H7 (cell line): ENCODE measurements at regions not wholly inside any gene's neighbourhood (a gene's known extent, or its start where the extent isn't known, plus 50 kb on each side); places are given as distances from the start of the nearest gene placed in this dataset.
"Not testable (repeated sequence)": the region's sequence is repeated elsewhere in the genome, so short reads cannot be mapped to it uniquely, and the experiment has no call there.

Source experiments
- DNase-seq: peaks from one replicate; pipeline ENCODE4 v3.0.0; 2012
- H3K27me3 ChIP-seq: 2 replicates; pipeline ENCODE4 v1.6.0; 2011; ENCODE audit warnings: mild to moderate bottlenecking, low read length; ENCODE audit not compliant: control insufficient read depth, insufficient read depth
- H3K36me3 ChIP-seq: replicated peaks from 2 replicates; pipeline ENCODE4 v1.5.1; 2011; ENCODE audit warnings: low read length; ENCODE audit not compliant: control insufficient read depth, insufficient read depth
- H3K4me3 ChIP-seq: 2 replicates; pipeline ENCODE4 v1.5.1; 2011; ENCODE audit warnings: low read depth, mild to moderate bottlenecking, control low read depth, low read length, moderate library complexity; ENCODE audit not compliant: insufficient read depth

DNA sequence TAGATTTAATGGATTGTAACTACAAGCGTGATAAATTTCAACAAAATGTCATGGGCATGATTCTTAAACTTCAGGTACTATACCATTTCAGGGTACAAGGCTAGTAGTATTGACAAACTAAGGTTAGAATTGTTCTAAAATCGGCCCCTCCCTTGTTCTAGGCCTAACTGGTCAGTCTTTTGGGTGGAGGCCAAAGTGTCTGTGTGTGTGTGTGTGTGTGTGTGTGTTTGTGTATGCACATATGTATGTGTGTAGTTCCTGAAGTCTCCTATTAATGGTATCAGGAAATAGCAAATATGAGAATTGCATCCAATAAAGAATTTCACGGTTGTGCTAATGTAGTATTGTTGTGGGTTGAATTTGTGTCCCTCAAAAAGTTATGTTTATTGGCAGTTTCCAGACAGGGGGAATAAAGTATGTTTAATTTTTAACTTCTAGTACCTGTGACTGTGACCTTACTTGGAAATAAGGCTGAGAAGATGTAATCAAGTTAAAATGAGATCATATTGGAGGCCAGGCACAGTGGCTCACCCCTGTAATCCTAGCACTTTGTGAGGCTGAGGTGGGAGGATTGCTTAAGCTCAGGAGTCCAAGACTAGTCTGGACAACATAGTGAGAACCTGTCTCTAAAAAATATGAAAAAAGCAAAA, 119.2 kb downstream of the KLF5 start:
- H3K4me3 ChIP-seq: no peak overlapping the region
- H3K27me3 ChIP-seq: no peaks in the 10 kb centered on the region
- no peaks in the 10 kb centered on the region for H3K36me3 ChIP-seq
- no peak for DNase-seq

DNA sequence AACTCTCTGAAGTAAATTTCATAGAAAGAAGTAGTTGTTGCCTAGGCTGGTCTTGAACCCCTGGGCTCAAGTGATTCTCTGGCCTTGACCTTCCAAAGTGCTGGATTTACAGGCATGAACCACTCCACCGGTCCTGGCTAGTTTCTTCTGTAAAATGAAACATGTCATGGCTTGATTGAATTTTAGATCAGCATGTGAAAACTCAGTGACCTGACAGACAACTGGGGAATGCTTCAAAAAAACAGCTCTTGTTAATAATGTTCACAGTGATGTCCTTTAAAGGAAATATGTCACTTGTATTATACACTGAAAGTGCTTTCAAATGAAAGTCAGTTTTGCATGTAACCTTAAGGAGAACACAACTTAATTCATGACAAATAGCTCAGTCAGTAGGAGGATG, 118.2 kb downstream of the KLF5 start:
- no peak for DNase-seq
- Histone ChIP-seq H3K27me3 (no peaks in the 10 kb centered on the region), H3K4me3 (no peak overlapping the region), H3K36me3 (no peaks in the 10 kb centered on the region)

DNA sequence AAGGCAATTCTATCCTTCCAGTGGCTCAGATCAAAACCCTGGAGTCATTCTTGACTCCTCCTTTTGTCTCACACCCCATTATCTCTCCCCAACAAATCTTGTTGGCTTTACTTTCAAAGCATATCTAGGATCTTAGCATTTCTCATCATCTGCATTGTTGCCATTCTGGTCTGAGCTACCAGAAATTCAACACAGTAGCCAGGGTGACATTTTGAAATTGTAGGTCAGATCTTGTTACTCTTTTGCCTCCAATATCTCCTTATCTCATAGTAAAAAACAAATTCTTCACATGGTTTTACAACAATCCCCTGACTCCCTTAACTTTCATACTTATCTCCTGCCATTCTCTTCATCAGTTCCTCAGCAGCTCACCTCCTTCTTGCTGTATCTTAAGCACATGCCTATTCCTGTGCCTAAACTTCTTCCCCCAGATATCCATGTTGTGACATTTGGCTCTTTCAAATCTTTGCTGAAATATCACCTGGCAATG, 115.8 kb downstream of the KLF5 start:
- H3K4me3 ChIP-seq: no peak overlapping the region
- DNase-seq: no peak
- no peaks in the 10 kb centered on the region for H3K36me3 ChIP-seq
- H3K27me3 ChIP-seq: no peaks in the 10 kb centered on the region

DNA sequence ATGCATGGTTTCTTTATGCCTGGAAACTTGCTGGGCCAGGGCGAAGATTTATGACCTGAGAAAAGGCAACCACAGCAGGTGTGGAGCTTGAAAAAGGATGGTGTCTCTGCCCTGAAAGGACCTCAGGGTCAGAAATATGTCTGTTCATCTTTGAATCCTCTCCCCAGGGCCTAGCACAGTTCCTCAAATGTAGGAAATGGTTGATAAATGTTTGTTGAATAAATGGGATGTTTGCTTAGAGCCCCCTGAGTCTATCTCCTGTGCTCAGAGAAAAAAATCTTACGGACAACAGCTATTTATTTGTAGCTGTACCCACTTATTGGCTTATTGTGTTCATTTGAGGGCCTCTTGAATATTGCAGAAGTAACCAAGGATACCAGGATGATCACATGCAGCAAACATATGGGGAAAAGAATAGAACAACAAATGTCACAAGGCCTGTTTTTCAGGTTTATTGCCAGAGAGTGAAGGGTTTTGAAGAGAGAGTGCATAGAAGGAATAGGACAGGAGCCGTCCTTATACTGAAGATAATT, 114.5 kb downstream of the KLF5 start:
- H3K4me3 ChIP-seq: no peak overlapping the region
- no peaks in the 10 kb centered on the region for H3K36me3 ChIP-seq

DNA sequence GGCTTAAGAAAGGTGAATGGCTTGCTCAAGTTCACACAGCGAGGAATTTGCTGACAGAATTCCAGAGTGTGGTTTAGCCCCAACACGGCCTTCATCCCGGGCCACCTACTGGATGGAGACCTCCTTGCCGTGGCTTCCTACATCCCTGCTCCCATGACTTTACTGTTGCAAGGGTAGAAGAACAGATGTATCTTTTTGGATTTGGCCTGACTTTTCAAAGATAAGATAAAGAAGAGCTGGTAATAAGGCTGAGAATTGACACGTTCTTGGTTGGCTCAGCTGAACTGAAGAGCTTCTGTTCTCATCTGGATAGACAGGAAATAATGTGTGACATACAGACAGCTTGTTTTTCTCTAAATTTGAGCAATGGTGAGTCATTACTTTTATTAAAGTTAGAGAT, 113.1 kb downstream of the KLF5 start:
- peak; percentile 7 for DNase-seq
- no peaks in the 10 kb centered on the region for H3K36me3 ChIP-seq
- H3K27me3 ChIP-seq: no peaks in the 10 kb centered on the region
- no peak overlapping the region for H3K4me3 ChIP-seq

More for the DNA sequence above, 114.5 kb downstream of the KLF5 start:
- no peak for DNase-seq
- no peaks in the 10 kb centered on the region for H3K27me3 ChIP-seq

DNA sequence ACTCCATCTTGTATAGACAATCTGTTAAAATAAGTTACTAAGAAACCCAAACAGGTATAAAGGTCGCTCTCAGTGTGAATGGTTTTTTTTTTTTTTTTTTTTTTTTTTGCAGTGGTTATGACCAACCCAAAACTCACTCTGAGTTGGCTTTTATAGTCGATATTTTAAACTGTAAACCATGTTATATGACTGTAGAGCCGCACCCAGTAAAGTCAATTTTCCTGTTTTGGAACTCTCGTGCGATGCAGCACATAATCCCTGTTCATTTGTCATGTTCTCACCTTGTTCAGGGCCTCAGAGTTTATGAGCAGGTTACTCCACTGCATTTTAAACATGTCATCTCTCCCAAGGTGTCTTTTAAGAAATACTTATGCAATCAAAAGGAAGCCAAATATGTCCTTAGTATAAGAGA, 112.5 kb downstream of the KLF5 start:
- Histone ChIP-seq H3K27me3 (no peaks in the 10 kb centered on the region), H3K4me3 (no peak overlapping the region), H3K36me3 (no peaks in the 10 kb centered on the region)
- no peak for DNase-seq

DNA sequence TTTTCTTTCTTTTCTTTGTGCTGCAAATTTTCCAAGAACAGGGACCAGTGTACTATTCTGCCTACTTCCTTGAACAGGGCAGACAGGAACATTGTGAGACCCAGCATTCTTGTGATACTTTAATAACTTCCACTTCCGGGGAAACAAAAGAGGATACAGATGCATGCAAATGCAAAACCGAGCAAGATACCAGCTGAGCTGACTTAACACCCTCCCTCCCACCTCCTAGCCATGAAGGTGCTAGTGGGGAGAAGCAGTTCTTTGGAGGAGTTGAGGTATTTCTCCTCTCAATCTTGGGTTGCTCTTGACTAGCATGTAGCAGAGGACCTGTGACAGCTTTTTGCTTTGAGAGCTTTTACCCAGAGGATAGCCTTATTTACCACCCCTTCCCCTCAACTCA, 111.2 kb downstream of the KLF5 start:
- Histone ChIP-seq H3K27me3 (no peaks in the 10 kb centered on the region), H3K4me3 (no peak overlapping the region), H3K36me3 (no peaks in the 10 kb centered on the region)
- no peak for DNase-seq

DNA sequence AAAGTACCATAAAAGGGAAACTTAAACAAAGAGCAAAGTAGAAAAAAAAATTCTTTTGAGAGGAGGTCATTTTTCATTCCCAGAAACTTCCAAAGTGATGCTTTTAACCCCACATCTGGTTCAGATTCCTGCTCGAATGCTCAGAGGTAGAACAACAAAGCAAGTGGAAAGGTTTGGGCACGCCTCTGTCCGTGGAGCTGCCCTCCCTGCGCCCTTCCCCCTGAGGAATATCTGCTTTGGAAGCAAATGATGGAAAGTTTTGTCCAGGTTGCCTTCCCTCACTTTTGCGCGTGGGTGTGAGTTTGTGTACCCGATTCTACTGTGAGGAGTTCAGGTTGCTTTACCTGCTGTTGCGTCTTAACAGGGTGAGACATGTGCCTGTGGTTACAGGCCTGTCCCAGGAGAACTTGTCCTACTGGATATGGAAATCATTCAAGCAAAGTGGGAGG, 110.2 kb downstream of the KLF5 start:
- no peak for DNase-seq
- Histone ChIP-seq H3K27me3 (no peaks in the 10 kb centered on the region), H3K36me3 (no peaks in the 10 kb centered on the region), H3K4me3 (no peak overlapping the region)

DNA sequence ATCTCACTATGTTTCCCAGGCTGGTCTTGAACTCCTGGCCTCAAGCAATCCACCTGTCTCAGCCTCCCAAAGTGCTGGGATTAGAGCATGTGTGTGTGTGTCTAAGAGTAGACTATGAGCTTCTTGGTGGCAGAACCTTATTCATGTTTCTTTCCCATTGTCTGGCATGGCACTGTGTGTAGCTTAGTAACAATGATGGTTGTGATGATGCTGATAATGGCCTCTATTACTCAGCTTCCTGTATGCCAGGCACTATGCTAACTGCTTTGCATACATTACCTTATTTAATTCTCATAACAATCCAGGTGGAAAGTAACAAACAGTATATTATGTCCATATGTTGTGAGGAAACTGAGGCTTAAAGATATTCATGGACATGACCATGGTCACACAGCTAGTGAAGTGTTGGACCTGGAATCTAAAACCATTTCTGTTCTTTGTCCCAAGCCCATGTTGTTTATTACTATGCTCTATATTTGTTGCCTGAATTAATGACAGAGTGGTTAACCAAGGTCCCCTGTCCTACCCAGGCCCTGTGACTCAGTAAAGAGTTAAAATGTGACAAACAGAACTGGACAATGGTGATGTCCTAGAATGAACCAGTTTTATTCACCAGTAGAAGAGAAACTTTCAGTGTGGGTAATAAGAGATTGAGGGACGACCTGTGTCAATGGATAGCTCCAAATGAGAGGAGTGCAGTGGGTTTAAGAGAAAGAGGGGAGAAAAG, 109.6 kb downstream of the KLF5 start:
- H3K27me3 ChIP-seq: no peaks in the 10 kb centered on the region
- no peaks in the 10 kb centered on the region for H3K36me3 ChIP-seq
- no peak overlapping the region for H3K4me3 ChIP-seq
- DNase-seq: no peak

DNA sequence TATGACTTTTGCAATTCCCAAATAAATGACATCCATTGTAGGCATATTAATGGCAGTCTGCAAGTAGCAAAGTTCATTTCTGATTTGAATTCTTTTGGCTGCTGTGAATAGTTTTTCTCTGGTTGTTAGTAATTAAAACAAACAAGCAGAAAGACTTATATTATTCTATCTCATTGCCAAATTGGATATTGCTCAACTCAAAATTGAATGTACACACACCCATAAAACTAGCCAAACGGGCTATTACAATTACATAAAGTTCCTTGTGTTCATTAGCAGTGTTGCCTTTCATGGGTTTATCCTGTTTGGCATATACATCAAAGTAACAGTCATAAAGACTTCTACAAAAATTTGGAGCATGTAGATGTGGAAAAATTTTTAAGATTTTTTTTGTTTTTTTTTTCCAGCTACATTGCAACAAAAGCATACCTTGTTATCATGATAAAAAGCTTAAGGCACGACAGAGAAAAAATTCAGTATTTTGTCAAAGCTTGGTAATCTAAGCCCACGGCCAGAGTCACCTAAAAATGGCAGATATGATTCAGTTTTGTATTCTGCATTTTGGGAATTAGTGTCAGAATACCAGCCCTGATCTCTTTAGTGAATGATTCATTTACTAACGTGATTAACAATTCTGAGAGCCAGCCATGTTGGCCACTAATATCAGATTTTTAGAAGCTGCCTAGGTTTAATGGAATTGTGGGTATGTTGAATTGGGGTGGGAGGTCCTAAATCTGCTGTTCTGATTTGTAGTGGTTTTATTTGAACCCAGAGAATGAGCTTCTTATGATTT, 108.4 kb downstream of the KLF5 start:
- DNase-seq: no peak
- Histone ChIP-seq H3K4me3 (no peak overlapping the region), H3K27me3 (no peaks in the 10 kb centered on the region), H3K36me3 (no peaks in the 10 kb centered on the region)

DNA sequence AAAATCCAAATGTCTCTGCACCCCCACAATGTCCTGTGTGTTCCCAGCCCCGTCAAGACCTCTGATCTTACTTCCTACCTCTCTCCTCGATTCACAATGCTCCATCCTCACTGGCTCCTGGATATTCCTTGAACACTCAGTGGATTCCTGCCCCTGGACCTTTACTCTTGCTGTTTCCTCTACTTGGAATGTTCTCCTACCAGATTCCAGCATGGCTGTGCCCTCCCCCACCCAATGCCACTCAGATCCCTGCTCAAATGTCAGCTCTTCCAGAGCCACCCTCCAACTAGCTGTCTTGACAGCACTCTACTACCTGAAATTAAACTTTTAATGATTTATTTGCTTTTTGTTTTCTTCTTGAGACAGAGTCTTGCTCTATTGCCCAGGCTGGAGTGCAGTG, 107.4 kb downstream of the KLF5 start:
- Histone ChIP-seq H3K4me3 (no peak overlapping the region), H3K36me3 (no peaks in the 10 kb centered on the region), H3K27me3 (no peaks in the 10 kb centered on the region)
- DNase-seq: no peak

DNA sequence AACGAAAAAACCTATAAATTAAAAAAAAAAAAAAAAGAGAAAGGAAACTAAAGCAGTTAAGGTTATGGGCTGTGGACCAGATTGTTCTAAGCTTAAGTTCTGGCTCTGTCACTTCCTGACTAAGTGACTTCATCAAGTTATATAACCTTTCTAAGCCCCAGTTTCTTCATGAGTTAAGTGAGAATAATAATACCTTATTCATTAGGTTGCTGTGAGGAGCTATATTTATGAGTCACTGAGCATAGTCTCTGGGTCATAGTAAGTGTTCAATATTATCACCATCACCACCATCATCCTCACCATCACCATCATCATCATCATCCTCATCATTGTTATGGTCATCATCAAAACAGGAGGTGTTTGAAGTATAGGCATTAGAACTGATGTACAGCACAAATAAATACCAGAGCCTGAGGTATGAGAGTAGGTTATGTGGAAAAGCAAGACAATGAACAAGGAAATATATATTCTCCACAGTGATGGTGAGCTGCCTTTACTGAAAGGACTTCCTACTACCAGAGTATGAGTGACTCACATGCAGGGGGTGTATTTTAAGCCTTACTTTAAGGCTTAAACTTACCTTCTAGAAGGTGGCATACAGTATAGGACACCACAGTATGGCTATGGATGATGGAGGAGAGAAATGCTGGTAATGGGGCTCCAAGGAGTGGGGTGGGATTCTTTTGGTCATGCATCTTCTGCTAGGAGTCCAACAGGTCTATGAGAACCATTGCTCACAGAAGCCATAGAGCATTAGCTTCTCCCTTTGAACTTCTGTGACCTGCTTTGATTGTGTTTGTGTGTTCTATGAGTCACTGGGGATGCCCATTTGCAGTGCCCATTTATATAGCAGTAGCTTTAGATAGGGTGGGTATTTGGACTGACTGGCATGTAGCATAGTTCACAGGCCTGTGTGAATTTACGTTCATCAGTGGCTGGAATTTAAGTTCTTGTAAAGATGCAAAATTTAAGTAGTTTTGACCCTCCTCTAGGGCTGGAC, 104.4 kb downstream of the KLF5 start:
- Histone ChIP-seq H3K36me3 (no peaks in the 10 kb centered on the region), H3K27me3 (no peaks in the 10 kb centered on the region), H3K4me3 (no peak overlapping the region)
- DNase-seq: no peak

DNA sequence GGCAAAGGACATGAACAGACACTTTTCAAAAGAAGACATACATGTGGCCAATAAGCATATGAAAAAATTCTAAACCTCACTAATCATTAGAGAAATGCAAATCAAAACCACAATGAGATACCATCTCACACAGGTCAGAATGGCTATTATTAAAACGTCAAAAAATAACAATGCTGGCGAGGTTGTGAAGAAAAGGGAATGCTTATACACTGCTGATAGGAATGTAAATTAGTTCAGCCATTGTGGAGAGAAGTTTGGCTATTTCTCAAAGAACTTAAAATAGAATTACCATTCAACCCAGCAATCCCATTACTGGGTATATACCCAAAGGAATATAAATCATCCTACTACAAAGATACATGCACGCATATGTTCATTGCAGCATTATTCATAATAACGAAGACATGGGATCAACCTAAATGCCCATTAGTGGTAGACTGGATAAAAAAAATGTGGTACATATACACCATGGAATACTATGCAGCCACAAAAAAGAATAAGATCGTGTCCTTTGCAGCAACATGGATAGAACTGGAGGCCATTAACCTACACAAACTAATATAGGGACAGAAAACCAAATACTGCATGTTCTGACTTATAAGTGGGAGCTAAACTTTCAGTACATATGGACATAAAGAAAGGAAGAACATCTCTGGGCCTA, 101.7 kb downstream of the KLF5 start:
- DNase-seq, H3K27me3 ChIP-seq, H3K4me3 ChIP-seq, H3K36me3 ChIP-seq: not testable (repeated sequence)
